GM19351 (cell line): ENCODE measurements at regions not wholly inside any gene's neighbourhood (a gene's known extent, or its start where the extent isn't known, plus 50 kb on each side); places are given as distances from the start of the nearest gene placed in this dataset.

Experiments
- ATAC-seq: cut with Tn5 transposase; IDR thresholded peaks from one replicate; pipeline ENCODE4 v1.9.1; 2021; ENCODE audit warnings: mild to moderate bottlenecking, moderate library complexity; ENCODE audit not compliant: unreplicated experiment

GRCh38 chr14:87187786-87188185, 805.2 kb downstream of the GALC start:
- ATAC-seq = no peak

GRCh38 chr14:87186737-87187136, 806.2 kb downstream of the GALC start:
- no peak for ATAC-seq

- no peak for ATAC-seq
Measured at GRCh38 chr14:87185961-87186560, 806.9 kb downstream of the GALC start.

- ATAC-seq = no peak
Measured at GRCh38 chr14:87184180-87184579, 808.8 kb downstream of the GALC start.

- no peak for ATAC-seq
Measured at GRCh38 chr14:87181288-87181687, 811.7 kb downstream of the GALC start.

GRCh38 chr14:87179936-87180335, 813.0 kb downstream of the GALC start:
- ATAC-seq = no peak

- ATAC-seq = no peak
Measured at GRCh38 chr14:87178277-87178676, 814.7 kb downstream of the GALC start.

- ATAC-seq = no peak
Measured at GRCh38 chr14:87175175-87175574, 817.8 kb downstream of the GALC start.

- ATAC-seq = no peak
Measured at GRCh38 chr14:87171141-87171540, 821.8 kb downstream of the GALC start.

GRCh38 chr14:87170179-87170578, 822.8 kb downstream of the GALC start:
- ATAC-seq = no peak

- no peak for ATAC-seq
Measured at GRCh38 chr14:87169362-87169761, 823.6 kb downstream of the GALC start.

GRCh38 chr14:87161502-87161901, 831.5 kb downstream of the GALC start:
- ATAC-seq = no peak

GRCh38 chr14:87160989-87161388, 832.0 kb downstream of the GALC start:
- no peak for ATAC-seq

- no peak for ATAC-seq
Measured at GRCh38 chr14:87158283-87158682, 834.7 kb downstream of the GALC start.

- no peak for ATAC-seq
Measured at GRCh38 chr14:87156878-87157277, 836.1 kb downstream of the GALC start.

GRCh38 chr14:87155856-87156488, 837.0 kb downstream of the GALC start:
- ATAC-seq = no peak

- no peak for ATAC-seq
Measured at GRCh38 chr14:87153901-87154300, 839.1 kb downstream of the GALC start.

GRCh38 chr14:87153391-87153790, 839.6 kb downstream of the GALC start:
- ATAC-seq = no peak

- ATAC-seq = no peak
Measured at GRCh38 chr14:87152693-87153092, 840.3 kb downstream of the GALC start.

GRCh38 chr14:87149583-87150354, 843.2 kb downstream of the GALC start:
- no peak for ATAC-seq

- no peak for ATAC-seq
Measured at GRCh38 chr14:87148655-87149054, 844.3 kb downstream of the GALC start.

GRCh38 chr14:87142551-87143211, 850.3 kb downstream of the GALC start:
- no peak for ATAC-seq
